ENCODE measurements at regions not wholly inside any gene's neighbourhood (a gene's known extent, or its start where the extent isn't known, plus 50 kb on each side); places are given as distances from the start of the nearest gene placed in this dataset.
A peak's percentile ranks its signal among the peaks of the same experiment; 100 is the strongest.
"Not testable (repeated sequence)": the region's sequence is repeated elsewhere in the genome, so short reads cannot be mapped to it uniquely, and the experiment has no call there.

GRCh38 chr14:34063470-34064164, 112.7 kb upstream of the EGLN3 start:
- H3K4me3 ChIP-seq (ENCODE audit: low read length): no peak overlapping the region

DNA sequence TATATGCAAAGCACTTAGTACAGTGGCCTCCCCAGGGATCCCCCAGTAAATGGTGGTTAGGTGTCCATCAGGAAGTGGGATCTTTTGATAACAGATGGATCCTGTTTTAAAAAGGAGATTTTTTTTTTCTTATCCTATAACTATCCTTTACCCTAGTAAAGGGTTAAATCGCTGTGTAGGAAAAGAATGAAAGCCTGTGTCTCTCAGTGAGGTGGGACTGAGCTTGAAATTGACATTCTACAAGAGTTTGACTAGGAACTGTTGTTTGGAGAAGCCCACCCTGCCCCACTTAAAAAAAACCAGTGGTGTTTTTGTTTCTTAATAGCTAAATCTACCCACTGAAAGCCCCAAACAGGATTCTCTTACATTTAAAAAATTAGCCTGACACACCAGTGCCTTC, 112.2 kb upstream of the EGLN3 start:
- DNase-seq (ENCODE audit: low read depth, low spot score): no peak
- H3K4me3 ChIP-seq (ENCODE audit: low read length): no peak overlapping the region

More at GRCh38 chr14:34063470-34064164, 112.7 kb upstream of the EGLN3 start:
- DNase-seq (ENCODE audit: low read depth, low spot score): no peak

- DNase-seq (ENCODE audit: low read depth, low spot score): no peak
- H3K4me3 ChIP-seq (ENCODE audit: low read length): no peak overlapping the region
These were observed 111.6 kb upstream of the EGLN3 start for GRCh38 chr14:34062353-34062973.

- no peak overlapping the region for H3K4me3 ChIP-seq (ENCODE audit: low read length)
- DNase-seq (ENCODE audit: low read depth, low spot score): no peak
These were observed 109.8 kb upstream of the EGLN3 start for GRCh38 chr14:34060651-34060999.

DNA sequence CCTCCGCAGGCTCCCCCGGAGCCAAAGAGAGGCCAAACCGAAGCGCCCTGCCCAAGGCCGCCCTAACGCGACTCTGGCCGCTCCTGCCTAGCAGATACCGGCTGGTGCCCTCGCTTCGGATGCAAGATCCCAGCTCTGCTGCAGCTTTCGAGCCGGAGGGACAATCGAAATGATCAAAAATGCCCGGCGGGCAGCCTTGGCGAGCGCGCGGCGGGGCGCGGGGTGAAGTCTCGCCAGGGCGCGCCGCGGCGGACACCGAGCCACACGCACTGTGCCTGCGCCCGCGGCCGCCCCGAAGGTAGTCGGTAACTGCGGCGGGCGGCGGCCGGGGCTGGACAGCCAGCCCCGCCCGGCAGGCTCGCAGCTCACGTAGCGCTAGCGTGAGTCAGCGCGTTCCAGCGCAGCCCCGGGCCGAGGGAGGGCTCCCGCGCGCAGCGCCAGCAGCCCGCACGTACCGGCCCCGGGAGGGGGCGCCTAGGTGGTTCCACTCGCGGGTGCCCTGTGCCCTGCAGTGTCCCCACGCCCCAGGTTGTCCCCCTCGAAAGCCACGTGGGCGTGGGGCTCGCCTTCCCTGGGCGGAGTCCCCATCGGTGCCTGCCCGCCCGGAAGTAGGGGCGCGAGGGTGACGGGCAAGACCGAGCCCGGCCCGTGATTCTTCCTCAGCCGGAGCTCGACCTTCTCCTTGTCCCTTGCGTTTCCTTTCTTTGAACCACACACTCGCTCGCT, 109.2 kb upstream of the EGLN3 start:
- no peak overlapping the region for H3K4me3 ChIP-seq (ENCODE audit: low read length)
- DNase-seq (ENCODE audit: low read depth, low spot score): no peak

GRCh38 chr14:34059037-34059924, 108.4 kb upstream of the EGLN3 start:
- no peak overlapping the region for H3K4me3 ChIP-seq (ENCODE audit: low read length)
- DNase-seq (ENCODE audit: low read depth, low spot score): no peak

DNA sequence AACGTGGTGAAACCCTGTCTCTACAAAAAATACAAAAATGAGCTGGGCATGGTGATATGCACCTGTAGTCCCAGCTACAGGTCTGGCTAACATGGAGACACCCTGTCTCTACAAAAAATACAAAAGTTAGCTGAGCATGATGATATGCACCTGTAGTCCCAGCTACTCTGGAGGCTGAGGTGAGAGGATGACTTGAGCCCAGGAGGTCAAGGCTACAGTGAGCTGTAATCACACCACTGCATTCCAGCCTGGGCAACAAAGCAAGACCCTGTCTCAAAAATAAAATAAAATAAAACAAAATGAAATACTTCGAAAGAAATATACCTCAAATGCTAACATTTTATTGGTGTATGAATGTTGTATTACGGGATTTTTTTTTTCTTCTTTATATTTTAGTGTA, 107.6 kb upstream of the EGLN3 start:
- DNase-seq (ENCODE audit: low read depth, low spot score): no peak
- H3K4me3 ChIP-seq (ENCODE audit: low read length): no peak overlapping the region

- no peak for DNase-seq (ENCODE audit: low read depth, low spot score)
- H3K4me3 ChIP-seq (ENCODE audit: low read length): no peak overlapping the region
These were observed 105.2 kb upstream of the EGLN3 start for GRCh38 chr14:34056046-34056445.

GRCh38 chr14:34055157-34055950, 104.5 kb upstream of the EGLN3 start:
- DNase-seq (ENCODE audit: low read depth, low spot score): no peak
- no peak overlapping the region for H3K4me3 ChIP-seq (ENCODE audit: low read length)

DNA sequence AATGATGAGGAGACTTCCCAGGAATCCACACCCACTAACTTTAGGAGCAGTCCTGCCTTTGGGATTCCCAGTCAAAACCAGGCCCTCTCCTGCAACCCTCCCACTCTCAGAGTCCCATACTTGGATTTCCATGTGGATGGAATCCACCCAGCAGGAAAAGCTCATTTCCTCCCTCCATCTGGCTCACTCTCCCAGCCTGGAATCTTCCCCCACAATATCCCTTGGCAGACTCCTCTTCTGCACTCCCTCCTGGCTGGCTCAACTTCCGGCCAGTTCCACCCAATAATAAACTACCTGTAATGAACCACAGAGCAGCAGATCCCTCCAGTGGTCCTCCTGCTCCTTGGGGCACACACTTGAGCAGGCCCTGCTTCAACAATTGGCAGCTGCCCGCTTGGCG, 102.8 kb upstream of the EGLN3 start:
- no peak overlapping the region for H3K4me3 ChIP-seq (ENCODE audit: low read length)
- DNase-seq (ENCODE audit: low read depth, low spot score): no peak

DNA sequence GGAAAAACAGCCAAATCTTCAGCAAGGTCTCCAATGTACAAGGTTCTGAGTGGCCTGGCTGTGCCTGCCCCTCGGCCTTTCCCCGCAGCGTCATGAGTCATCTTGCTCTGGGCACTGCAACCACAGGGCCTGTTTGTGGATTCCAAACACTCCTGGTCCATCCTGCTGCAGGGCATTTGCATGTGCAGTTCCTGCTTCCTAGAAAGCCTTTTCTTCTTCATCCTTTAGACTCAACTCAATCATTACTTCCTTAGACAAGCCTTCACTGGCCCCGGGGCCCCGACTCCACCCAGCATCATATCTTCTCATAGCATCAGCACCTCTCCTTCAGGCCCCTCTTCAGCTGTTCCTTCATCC, 101.8 kb upstream of the EGLN3 start:
- no peak overlapping the region for H3K4me3 ChIP-seq (ENCODE audit: low read length)
- DNase-seq (ENCODE audit: low read depth, low spot score): no peak

DNA sequence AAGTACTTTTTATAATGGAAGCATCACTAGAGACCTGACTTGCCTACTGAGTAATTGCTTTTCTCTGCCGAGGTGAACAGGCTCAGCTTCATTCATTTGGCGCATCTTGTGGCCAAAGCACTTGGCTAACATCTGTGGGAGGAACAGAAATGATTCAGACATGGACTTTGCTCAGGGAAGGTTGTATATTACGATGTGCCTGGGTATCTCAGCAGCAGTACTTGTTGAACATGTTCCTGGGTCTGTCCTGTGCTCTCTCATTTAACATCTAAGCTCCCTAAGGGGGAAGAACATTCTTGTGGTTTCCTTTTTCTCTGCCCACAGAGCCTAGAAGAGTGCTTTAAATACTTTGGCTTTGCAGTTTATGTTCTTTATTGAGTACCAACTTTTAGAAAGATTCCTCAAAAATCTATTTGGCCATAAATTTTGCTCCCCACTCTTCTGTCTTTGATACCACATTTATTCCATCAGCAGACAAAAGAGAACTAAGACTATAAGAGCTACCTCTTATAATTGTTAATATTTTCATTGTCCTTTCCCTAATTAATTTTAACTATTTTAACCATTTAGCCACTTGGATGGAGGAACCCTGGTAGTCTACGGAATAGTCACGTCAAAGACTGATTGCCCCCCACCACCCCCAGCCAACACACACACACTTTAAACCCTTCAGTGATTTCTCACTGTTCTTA, 101.2 kb upstream of the EGLN3 start:
- H3K4me3 ChIP-seq (ENCODE audit: low read length): no peak overlapping the region
- DNase-seq (ENCODE audit: low read depth, low spot score): peak; percentile 49

DNA sequence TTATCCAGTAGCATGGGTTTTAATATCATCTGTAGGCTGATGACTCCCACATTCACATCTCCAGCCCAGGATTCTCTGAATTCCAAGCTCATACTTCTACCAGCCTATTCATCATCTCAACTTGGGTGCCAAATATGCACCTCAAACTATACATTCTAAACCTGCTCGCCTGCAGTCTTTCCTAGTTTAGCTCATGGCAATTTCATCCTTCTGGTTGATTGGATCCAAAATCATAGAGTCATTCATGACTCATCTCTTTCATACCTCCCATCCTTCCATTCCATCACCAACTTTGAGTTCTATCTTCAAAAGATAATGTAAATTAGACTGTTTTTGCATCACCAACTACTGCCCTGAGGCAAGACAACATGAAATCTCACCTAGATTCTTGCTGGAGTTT, 99.7 kb upstream of the EGLN3 start:
- DNase-seq (ENCODE audit: low read depth, low spot score): no peak
- H3K4me3 ChIP-seq (ENCODE audit: low read length): no peak overlapping the region

- H3K4me3 ChIP-seq (ENCODE audit: low read length): no peak overlapping the region
- DNase-seq (ENCODE audit: low read depth, low spot score): peak; percentile 32
These were observed 98.9 kb upstream of the EGLN3 start for GRCh38 chr14:34049790-34050189.

DNA sequence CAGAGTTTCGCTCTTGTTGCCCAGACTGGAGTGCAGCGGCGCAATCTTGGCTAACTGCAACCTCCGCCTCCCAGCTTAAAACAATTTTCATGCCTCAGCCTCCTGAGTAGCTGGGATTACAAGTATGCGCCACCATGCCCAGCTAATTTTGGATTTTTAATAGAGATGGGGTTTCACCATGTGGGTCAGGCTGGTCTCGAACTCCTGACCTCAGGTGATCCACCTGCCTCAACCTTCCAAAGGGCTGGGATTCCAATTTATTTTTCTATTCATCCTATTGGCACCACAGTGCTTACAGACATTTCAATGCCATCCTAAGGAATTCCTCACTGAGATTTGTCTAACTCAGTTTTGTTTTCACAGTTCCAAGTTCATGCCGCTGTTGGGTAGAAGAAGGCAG, 98.3 kb upstream of the EGLN3 start:
- not testable (repeated sequence) for H3K4me3 ChIP-seq (ENCODE audit: low read length); DNase-seq (ENCODE audit: low read depth, low spot score)

- DNase-seq (ENCODE audit: low read depth, low spot score): no peak
These were observed 96.1 kb upstream of the EGLN3 start for GRCh38 chr14:34046799-34047520.

GRCh38 chr14:34044666-34045306, 93.9 kb upstream of the EGLN3 start:
- no peak overlapping the region for H3K4me3 ChIP-seq (ENCODE audit: low read length)
- DNase-seq (ENCODE audit: low read depth, low spot score): no peak

More at GRCh38 chr14:34046799-34047520, 96.1 kb upstream of the EGLN3 start:
- no peak overlapping the region for H3K4me3 ChIP-seq (ENCODE audit: low read length)

- DNase-seq (ENCODE audit: low read depth, low spot score): no peak
- no peak overlapping the region for H3K4me3 ChIP-seq (ENCODE audit: low read length)
These were observed 93.4 kb upstream of the EGLN3 start for GRCh38 chr14:34044373-34044637.
